Mucosa of rectum (tissue), 2 donors: ENCODE measurements at regions not wholly inside any gene's neighbourhood (a gene's known extent, or its start where the extent isn't known, plus 50 kb on each side); places are given as distances from the start of the nearest gene placed in this dataset.

Experiments used
- H3K27ac ChIP-seq, 2 donors: one replicate each; pipeline ENCODE4 v1.7.0; 2013; ENCODE audit warnings: inconsistent platforms in 2 of 2, low read depth in 2 of 2, low read length in 2 of 2
- H3K27me3 ChIP-seq, 2 donors: one replicate each; pipeline ENCODE4 v1.7.0; 2013; ENCODE audit warnings: low read length in 2 of 2; ENCODE audit not compliant: control insufficient read depth in 2 of 2, insufficient read depth in 2 of 2
- H3K36me3 ChIP-seq, 2 donors: one replicate each; pipeline ENCODE4 v1.7.0; 2013; ENCODE audit warnings: low read length in 2 of 2; ENCODE audit not compliant: control insufficient read depth in 2 of 2, insufficient read depth in 2 of 2
- H3K4me1 ChIP-seq, 2 donors: one replicate each; pipeline ENCODE4 v1.7.0; 2013; ENCODE audit warnings: low read length in 2 of 2, mild to moderate bottlenecking in 1 of 2; ENCODE audit not compliant: control insufficient read depth in 2 of 2, insufficient read depth in 2 of 2
- H3K4me3 ChIP-seq, 2 donors: one replicate each; pipeline ENCODE4 v1.7.0; 2013; ENCODE audit warnings: low read length in 2 of 2
- H3K9ac ChIP-seq, 2 donors: one replicate each; pipeline ENCODE4 v1.7.0; 2013; ENCODE audit warnings: low read length in 2 of 2, low read depth in 1 of 2, mild to moderate bottlenecking in 1 of 2
- H3K9me3 ChIP-seq, 2 donors: one replicate each; pipeline ENCODE4 v1.7.0; 2013; ENCODE audit warnings: low read length in 2 of 2; ENCODE audit not compliant: control insufficient read depth in 2 of 2
- donor health status: healthy.
- donor health status: Normal muscosa, but diverticular disease.

DNA sequence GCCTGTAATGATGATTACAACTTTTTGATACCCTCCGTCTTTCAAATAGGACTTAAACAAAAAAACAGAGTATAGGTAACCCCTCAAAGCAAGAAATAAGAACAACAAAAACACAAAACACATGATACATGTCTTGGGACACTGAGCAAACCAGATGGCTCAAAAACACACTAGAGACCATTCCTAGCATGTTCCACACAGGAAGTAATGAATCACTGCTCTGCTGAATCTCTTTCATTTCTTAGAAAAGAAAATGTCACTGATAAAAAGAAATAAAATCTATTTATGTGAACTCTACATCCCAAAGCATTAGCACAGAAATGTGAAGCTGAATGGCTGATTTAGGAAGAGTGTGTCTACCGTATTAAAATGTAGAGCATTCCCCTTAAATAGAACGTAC, 134.5 kb upstream of the IL15 start:
- Histone ChIP-seq H3K27ac (no peak overlapping the region), H3K36me3 (no peaks in the 10 kb centered on the region), H3K9me3 (no peaks in the 10 kb centered on the region), H3K4me1 (no peaks in the 10 kb centered on the region), H3K9ac (no peak overlapping the region), H3K27me3 (no peaks in the 10 kb centered on the region), H3K4me3 (no peak overlapping the region)

DNA sequence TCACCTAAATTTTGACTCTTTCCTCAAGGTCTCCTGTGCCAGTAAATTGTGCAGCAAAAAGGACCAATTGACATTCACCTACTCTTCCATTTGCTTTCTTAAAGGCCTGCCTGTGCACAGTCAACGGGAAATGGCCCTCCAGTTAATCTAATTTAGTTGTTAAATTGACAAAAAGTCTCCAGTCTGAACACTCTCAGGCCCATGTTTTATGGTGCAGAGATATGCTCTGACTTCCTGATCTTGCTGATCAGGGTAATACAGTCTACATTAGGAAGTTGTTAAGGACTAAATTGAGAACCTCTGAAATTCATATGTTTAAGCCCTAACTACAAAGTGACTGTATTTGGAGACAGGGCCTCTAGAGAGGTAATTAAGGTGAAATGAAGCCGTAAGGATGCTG, 133.6 kb upstream of the IL15 start:
- no peaks in the 10 kb centered on the region for H3K27me3 ChIP-seq
- H3K9me3 ChIP-seq: no peaks in the 10 kb centered on the region
- no peak overlapping the region for H3K4me3 ChIP-seq
- H3K4me1 ChIP-seq: no peaks in the 10 kb centered on the region
- no peak overlapping the region for H3K27ac ChIP-seq
- H3K36me3 ChIP-seq: no peaks in the 10 kb centered on the region
- H3K9ac ChIP-seq: no peak overlapping the region

GRCh38 chr4:141503260-141503659, 133.1 kb upstream of the IL15 start:
- Histone ChIP-seq H3K27me3 (no peaks in the 10 kb centered on the region), H3K27ac (no peak overlapping the region), H3K4me3 (no peak overlapping the region), H3K4me1 (no peaks in the 10 kb centered on the region), H3K9me3 (no peaks in the 10 kb centered on the region), H3K36me3 (no peaks in the 10 kb centered on the region), H3K9ac (no peak overlapping the region)

DNA sequence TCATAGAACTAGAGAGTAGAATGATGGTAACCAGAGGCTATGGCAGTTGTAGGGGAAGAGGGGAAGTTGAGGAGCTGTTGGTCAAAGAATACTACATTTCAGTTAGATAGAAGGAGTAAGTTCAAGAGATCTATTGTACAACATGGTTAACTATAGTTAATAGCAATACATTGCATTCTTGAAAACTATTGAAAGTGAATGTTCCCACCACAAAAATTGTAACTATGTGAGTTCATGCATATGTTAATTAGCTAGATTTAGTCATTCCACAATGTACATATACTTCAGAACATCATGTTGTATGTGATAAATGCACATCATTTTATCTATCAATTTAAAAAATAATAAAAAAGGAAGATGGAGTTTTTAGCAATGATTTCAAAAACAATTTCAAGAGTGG, 125.3 kb upstream of the IL15 start:
- H3K27me3 ChIP-seq: no peaks in the 10 kb centered on the region
- H3K9me3 ChIP-seq: peaks cover 0 to 3% of the 10 kb centered on the region in 2 donors
- no peaks in the 10 kb centered on the region for H3K4me1 ChIP-seq
- H3K4me3 ChIP-seq: no peak overlapping the region
- H3K36me3 ChIP-seq: no peaks in the 10 kb centered on the region
- H3K27ac ChIP-seq: no peak overlapping the region
- no peak overlapping the region for H3K9ac ChIP-seq

GRCh38 chr4:141513866-141514265, 122.5 kb upstream of the IL15 start:
- no peaks in the 10 kb centered on the region for H3K27me3 ChIP-seq
- H3K9ac ChIP-seq: no peak overlapping the region
- no peak overlapping the region for H3K4me3 ChIP-seq
- H3K36me3 ChIP-seq: no peaks in the 10 kb centered on the region
- no peaks in the 10 kb centered on the region for H3K4me1 ChIP-seq
- peaks cover 0 to 3% of the 10 kb centered on the region in 2 donors for H3K9me3 ChIP-seq
- H3K27ac ChIP-seq: no peak overlapping the region

DNA sequence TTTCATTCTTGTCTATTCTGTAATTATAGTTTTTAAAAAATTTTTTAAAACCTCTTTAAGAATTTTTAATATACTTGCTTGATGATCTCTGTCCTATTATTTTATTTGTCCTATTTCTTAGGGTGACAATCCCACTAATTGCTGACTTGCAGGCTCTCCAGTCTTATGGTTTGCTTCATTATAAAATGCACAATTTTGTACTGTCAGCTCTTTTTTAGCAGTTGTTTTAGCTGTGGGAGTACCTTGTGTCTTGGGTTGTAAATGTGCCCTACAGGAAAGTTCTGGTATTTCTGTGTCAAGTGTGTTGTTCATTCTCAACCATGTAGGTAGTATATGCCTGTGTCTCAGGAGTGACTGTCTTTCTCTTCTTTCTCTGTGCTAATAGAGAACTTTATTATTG, 118.2 kb upstream of the IL15 start:
- no peaks in the 10 kb centered on the region for H3K9me3 ChIP-seq
- H3K9ac ChIP-seq: no peak overlapping the region
- no peaks in the 10 kb centered on the region for H3K36me3 ChIP-seq
- H3K27me3 ChIP-seq: no peaks in the 10 kb centered on the region
- no peak overlapping the region for H3K27ac ChIP-seq
- no peaks in the 10 kb centered on the region for H3K4me1 ChIP-seq
- H3K4me3 ChIP-seq: no peak overlapping the region

DNA sequence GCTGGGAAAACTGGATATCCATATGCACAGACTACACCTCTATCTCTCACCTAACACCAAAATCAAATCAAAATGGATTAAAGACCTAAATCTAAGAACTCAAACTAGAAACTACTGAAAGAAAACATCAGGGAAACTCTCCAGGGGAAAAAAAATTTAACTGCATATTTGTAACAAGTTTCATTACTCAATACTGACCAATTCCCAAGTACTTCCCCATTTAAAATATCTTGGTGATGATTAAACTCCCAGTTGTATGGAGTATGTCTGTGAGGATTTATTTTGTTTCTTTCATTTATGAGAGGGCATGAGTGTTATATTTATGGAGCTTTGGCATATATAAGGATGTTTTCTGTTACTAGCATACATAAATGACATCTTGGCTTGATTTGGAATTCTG, 112.3 kb upstream of the IL15 start:
- Histone ChIP-seq H3K4me3 (no peak overlapping the region), H3K9ac (no peak overlapping the region), H3K4me1 (no peaks in the 10 kb centered on the region), H3K27me3 (no peaks in the 10 kb centered on the region), H3K27ac (no peak overlapping the region), H3K36me3 (no peaks in the 10 kb centered on the region), H3K9me3 (no peaks in the 10 kb centered on the region)

GRCh38 chr4:141524841-141525240, 111.5 kb upstream of the IL15 start:
- Histone ChIP-seq H3K9me3 (no peaks in the 10 kb centered on the region), H3K4me3 (no peak overlapping the region), H3K36me3 (no peaks in the 10 kb centered on the region), H3K27me3 (no peaks in the 10 kb centered on the region), H3K27ac (no peak overlapping the region), H3K9ac (no peak overlapping the region), H3K4me1 (no peaks in the 10 kb centered on the region)

GRCh38 chr4:141530627-141531026, 105.8 kb upstream of the IL15 start:
- Histone ChIP-seq H3K27me3 (no peaks in the 10 kb centered on the region), H3K4me1 (no peaks in the 10 kb centered on the region), H3K9ac (no peak overlapping the region), H3K27ac (no peak overlapping the region), H3K9me3 (no peaks in the 10 kb centered on the region), H3K36me3 (no peaks in the 10 kb centered on the region), H3K4me3 (no peak overlapping the region)

GRCh38 chr4:141534985-141535384, 101.4 kb upstream of the IL15 start:
- Histone ChIP-seq H3K27ac (no peak overlapping the region), H3K4me1 (no peaks in the 10 kb centered on the region), H3K4me3 (no peak overlapping the region), H3K9ac (no peak overlapping the region), H3K27me3 (no peaks in the 10 kb centered on the region), H3K36me3 (no peaks in the 10 kb centered on the region), H3K9me3 (peaks cover 0 to 2% of the 10 kb centered on the region in 2 donors)

- Histone ChIP-seq H3K9me3 (peaks cover 0 to 2% of the 10 kb centered on the region in 2 donors), H3K4me3 (no peak overlapping the region), H3K4me1 (no peaks in the 10 kb centered on the region), H3K27ac (no peak overlapping the region), H3K9ac (no peak overlapping the region), H3K27me3 (no peaks in the 10 kb centered on the region), H3K36me3 (no peaks in the 10 kb centered on the region)
These were observed 98.4 kb upstream of the IL15 start for GRCh38 chr4:141538001-141538400.
